HG02798 (cell line): ENCODE measurements at regions not wholly inside any gene's neighbourhood (a gene's known extent, or its start where the extent isn't known, plus 50 kb on each side); places are given as distances from the start of the nearest gene placed in this dataset.
A peak's percentile ranks its signal among the peaks of the same experiment; 100 is the strongest.

Experiments used
- ATAC-seq: cut with Tn5 transposase; IDR thresholded peaks from one replicate; pipeline ENCODE4 v1.9.1; 2021; ENCODE audit warnings: mild to moderate bottlenecking; ENCODE audit not compliant: unreplicated experiment, poor library complexity

- ATAC-seq, result no peak
Observed at GRCh38 chr6:151698931-151699700, 108.4 kb upstream of the ESR1 start.

GRCh38 chr6:151699719-151700118 is 107.8 kb upstream of the ESR1 start:
- ATAC-seq, result no peak

GRCh38 chr6:151701911-151702562 is 105.4 kb upstream of the ESR1 start:
- peak; percentile 87 for ATAC-seq

GRCh38 chr6:151702851-151703658 is 104.4 kb upstream of the ESR1 start:
- peak; percentile 42 for ATAC-seq

GRCh38 chr6:151704383-151704782 is 103.1 kb upstream of the ESR1 start:
- no peak for ATAC-seq

GRCh38 chr6:151705993-151706733 is 101.3 kb upstream of the ESR1 start:
- no peak for ATAC-seq

- no peak for ATAC-seq
Observed at GRCh38 chr6:151709329-151709728, 98.2 kb upstream of the ESR1 start.

- ATAC-seq, result no peak
Observed at GRCh38 chr6:151716526-151716932, 91.0 kb upstream of the ESR1 start.

GRCh38 chr6:151719070-151719469 is 88.4 kb upstream of the ESR1 start:
- no peak for ATAC-seq

GRCh38 chr6:151721146-151721545 is 86.3 kb upstream of the ESR1 start:
- no peak for ATAC-seq

- no peak for ATAC-seq
Observed at GRCh38 chr6:151721671-151722070, 85.8 kb upstream of the ESR1 start.

- no peak for ATAC-seq
Observed at GRCh38 chr6:151722342-151722741, 85.1 kb upstream of the ESR1 start.

- ATAC-seq, result peak; percentile 86
Observed at GRCh38 chr6:151723152-151723551, 84.3 kb upstream of the ESR1 start.

- ATAC-seq, result peak; percentile 53
Observed at GRCh38 chr6:151729829-151730495, 77.5 kb upstream of the ESR1 start.

GRCh38 chr6:151730496-151730870 is 77.0 kb upstream of the ESR1 start:
- ATAC-seq, result no peak

- ATAC-seq, result no peak
Observed at GRCh38 chr6:151731313-151731712, 76.2 kb upstream of the ESR1 start.

GRCh38 chr6:151733680-151734320 is 73.7 kb upstream of the ESR1 start:
- ATAC-seq, result no peak

GRCh38 chr6:151738267-151738666 is 69.2 kb upstream of the ESR1 start:
- no peak for ATAC-seq

GRCh38 chr6:151738960-151739359 is 68.5 kb upstream of the ESR1 start:
- ATAC-seq, result no peak
